ENCODE measurements at regions not wholly inside any gene's neighbourhood (a gene's known extent, or its start where the extent isn't known, plus 50 kb on each side); places are given as distances from the start of the nearest gene placed in this dataset.

DNA sequence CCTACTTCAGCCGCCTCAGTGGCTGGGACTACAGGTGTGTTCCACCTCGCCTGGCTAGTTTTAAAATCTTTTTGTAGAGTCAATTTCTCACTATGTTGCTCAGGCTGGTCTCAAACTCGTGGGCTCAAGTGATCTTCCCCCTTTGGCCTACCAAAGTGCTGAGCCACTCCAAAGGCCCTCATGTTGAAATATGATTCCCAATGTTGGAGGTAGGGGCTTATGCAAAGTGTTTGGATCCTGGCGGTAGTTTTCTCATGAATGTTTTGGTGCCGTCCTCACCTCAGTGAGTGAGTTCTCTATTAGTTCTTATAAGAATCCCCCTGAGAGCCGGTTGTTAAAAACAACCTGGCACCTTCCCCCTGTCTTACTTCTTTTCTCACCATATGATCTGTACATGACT, 784.6 kb downstream of the TMTC2 start:
- ATAC-seq: no peak

DNA sequence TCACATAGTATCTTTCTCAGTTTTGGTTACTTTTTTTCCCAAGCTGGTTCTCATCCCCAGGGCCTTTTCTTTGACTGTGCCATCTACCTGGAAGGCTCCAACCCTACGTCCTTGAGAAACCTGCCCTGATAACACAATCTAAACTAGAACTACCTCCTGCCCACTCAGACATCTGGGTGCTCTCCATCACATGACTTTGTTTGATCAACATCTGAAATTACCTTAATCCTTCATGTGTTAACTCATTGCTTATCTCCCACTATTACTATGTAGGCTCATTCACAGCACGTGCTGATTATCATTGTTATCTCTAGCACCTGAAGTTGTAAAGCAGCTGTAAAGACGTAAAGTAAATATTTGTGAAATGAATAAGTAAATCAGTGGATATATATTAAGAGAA, 784.0 kb downstream of the TMTC2 start:
- DNase-seq (no peak), ATAC-seq (no peak)
- H3K9me3 ChIP-seq: no peaks in the 10 kb centered on the region
- 19 to 31% methylated on average over 3 of the region's 3 CpGs for WGBS, 2 donors
- no peaks in the 10 kb centered on the region for H3K4me1 ChIP-seq
- no peak overlapping the region for H3K4me3 ChIP-seq
- intact Hi-C loops (cut with DNase I): no loop called here
- TF ChIP-seq POLR2A (IDR thresholded peaks at IDR 0.05): no peak
- TF ChIP-seq, protein P1, sequence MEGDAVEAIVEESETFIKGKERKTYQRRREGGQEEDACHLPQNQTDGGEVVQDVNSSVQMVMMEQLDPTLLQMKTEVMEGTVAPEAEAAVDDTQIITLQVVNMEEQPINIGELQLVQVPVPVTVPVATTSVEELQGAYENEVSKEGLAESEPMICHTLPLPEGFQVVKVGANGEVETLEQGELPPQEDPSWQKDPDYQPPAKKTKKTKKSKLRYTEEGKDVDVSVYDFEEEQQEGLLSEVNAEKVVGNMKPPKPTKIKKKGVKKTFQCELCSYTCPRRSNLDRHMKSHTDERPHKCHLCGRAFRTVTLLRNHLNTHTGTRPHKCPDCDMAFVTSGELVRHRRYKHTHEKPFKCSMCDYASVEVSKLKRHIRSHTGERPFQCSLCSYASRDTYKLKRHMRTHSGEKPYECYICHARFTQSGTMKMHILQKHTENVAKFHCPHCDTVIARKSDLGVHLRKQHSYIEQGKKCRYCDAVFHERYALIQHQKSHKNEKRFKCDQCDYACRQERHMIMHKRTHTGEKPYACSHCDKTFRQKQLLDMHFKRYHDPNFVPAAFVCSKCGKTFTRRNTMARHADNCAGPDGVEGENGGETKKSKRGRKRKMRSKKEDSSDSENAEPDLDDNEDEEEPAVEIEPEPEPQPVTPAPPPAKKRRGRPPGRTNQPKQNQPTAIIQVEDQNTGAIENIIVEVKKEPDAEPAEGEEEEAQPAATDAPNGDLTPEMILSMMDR (IDR thresholded peaks at IDR 0.05): no peak
- H3K36me3 ChIP-seq (replicated peaks in 1 of 2; ENCODE audit: insufficient read depth in 1 of 2, low read depth in 2 of 2): no peaks in the 10 kb centered on the region
- H3K27me3 ChIP-seq: no peaks in the 10 kb centered on the region
- H3K27ac ChIP-seq: no peak overlapping the region

More for the DNA sequence above, 784.6 kb downstream of the TMTC2 start:
- TF ChIP-seq POLR2A (IDR thresholded peaks at IDR 0.05): no peak
- TF ChIP-seq, protein P1 (IDR thresholded peaks at IDR 0.05): no peak
- intact Hi-C loops (cut with DNase I): no loop called here
- Histone ChIP-seq H3K27ac (no peak overlapping the region), H3K36me3 (replicated peaks in 1 of 2; ENCODE audit: insufficient read depth in 1 of 2, low read depth in 2 of 2) (no peaks in the 10 kb centered on the region), H3K4me3 (no peak overlapping the region), H3K27me3 (no peaks in the 10 kb centered on the region), H3K9me3 (no peaks in the 10 kb centered on the region), H3K4me1 (no peaks in the 10 kb centered on the region)
- no peak for DNase-seq
- 77 to 81% methylated on average over 6 of the region's 6 CpGs for WGBS, 2 donors

- Histone ChIP-seq H3K4me3 (no peak overlapping the region), H3K36me3 (replicated peaks in 1 of 2; ENCODE audit: insufficient read depth in 1 of 2, low read depth in 2 of 2) (no peaks in the 10 kb centered on the region), H3K27ac (no peak overlapping the region), H3K9me3 (no peaks in the 10 kb centered on the region), H3K4me1 (no peaks in the 10 kb centered on the region), H3K27me3 (no peaks in the 10 kb centered on the region)
- 80 to 84% methylated on average over 5 of the region's 5 CpGs for WGBS, 2 donors
- TF ChIP-seq, protein P1 (IDR thresholded peaks at IDR 0.05): no peak
- TF ChIP-seq POLR2A (IDR thresholded peaks at IDR 0.05): no peak
- intact Hi-C loops (cut with DNase I): no loop called here
- no peak for DNase-seq
- no peak for ATAC-seq
Observed at GRCh38 chr12:83468988-83469908, 782.5 kb downstream of the TMTC2 start.

- ATAC-seq (no peak), DNase-seq (no peak)
- no peaks in the 10 kb centered on the region for H3K27me3 ChIP-seq
- intact Hi-C loops (cut with DNase I): no loop called here
- TF ChIP-seq, protein P1 (IDR thresholded peaks at IDR 0.05): no peak
- TF ChIP-seq POLR2A (IDR thresholded peaks at IDR 0.05): no peak
- 42 to 43% methylated on average over 2 of the region's 2 CpGs for WGBS, 2 donors
- H3K36me3 ChIP-seq (replicated peaks in 1 of 2; ENCODE audit: insufficient read depth in 1 of 2, low read depth in 2 of 2): no peaks in the 10 kb centered on the region
- H3K4me3 ChIP-seq: no peak overlapping the region
- H3K9me3 ChIP-seq: no peaks in the 10 kb centered on the region
- no peak overlapping the region for H3K27ac ChIP-seq
- H3K4me1 ChIP-seq: no peaks in the 10 kb centered on the region
Observed at GRCh38 chr12:83465632-83466031, 778.9 kb downstream of the TMTC2 start.

DNA sequence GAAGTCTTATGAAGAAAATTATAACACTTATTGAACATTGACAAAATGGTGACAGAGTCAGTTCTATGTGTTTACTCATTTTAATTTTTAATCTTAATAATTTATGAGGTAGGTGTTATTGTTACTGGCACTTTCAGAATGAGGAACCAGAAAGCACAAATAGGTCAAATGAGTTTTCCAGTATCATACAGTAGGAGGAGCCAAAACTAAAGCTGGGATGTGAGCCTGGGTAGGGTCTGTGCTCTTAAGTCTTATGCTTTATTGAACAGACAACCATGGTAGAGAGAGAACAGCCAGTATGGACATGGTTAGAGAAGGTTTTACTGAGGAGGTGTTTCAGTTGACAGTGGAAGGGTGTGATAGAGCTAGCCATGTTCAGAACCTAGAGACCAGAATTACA, 775.7 kb downstream of the TMTC2 start:
- Histone ChIP-seq H3K36me3 (replicated peaks in 1 of 2; ENCODE audit: insufficient read depth in 1 of 2, low read depth in 2 of 2) (no peaks in the 10 kb centered on the region), H3K4me3 (no peak overlapping the region), H3K27ac (no peak overlapping the region), H3K27me3 (no peaks in the 10 kb centered on the region), H3K4me1 (no peaks in the 10 kb centered on the region), H3K9me3 (peaks cover 0 to 5% (median 0%) of the 10 kb centered on the region in 3 donors)
- DNase-seq (no peak), ATAC-seq (no peak)
- TF ChIP-seq, protein P1 (IDR thresholded peaks at IDR 0.05): no peak
- no peak for TF ChIP-seq POLR2A (IDR thresholded peaks at IDR 0.05)
- intact Hi-C loops (cut with DNase I): no loop called here
